H1 (cell line): ENCODE measurements at regions not wholly inside any gene's neighbourhood (a gene's known extent, or its start where the extent isn't known, plus 50 kb on each side); places are given as distances from the start of the nearest gene placed in this dataset.

Experiments
- CBX5 ChIP-seq: fragments of 300-800, 300-1000 bp; sonication (generic); IDR thresholded peaks from 2 replicates; pipeline ENCODE4 v1.7.1; 2016; ENCODE audit warnings: antibody characterized with exemption, low read length, low read depth
- EZH2 ChIP-seq: fragments of 200-600 bp; sonication (generic); IDR thresholded peaks from 2 replicates; pipeline ENCODE4 v1.7.1; 2012; ENCODE audit warnings: low read depth, mild to moderate bottlenecking, moderate library complexity, low read length, inconsistent platforms; ENCODE audit not compliant: severe bottlenecking
- KDM1A ChIP-seq: fragments of 200-600, 300-600 bp; sonication (generic); IDR thresholded peaks from 2 replicates; pipeline ENCODE4 v1.7.1; 2016; ENCODE audit warnings: mild to moderate bottlenecking, low read length, borderline replicate concordance
- MAX ChIP-seq: IDR thresholded peaks from 2 replicates; pipeline ENCODE4 v1.6.1; 2012; ENCODE audit warnings: inconsistent platforms
- POLR2AphosphoS5 ChIP-seq: IDR thresholded peaks from 2 replicates; pipeline ENCODE4 v1.6.1; 2011; ENCODE audit warnings: low read depth, low read length
- SIN3A ChIP-seq, 2 experiments: IDR thresholded peaks in 1 of 2; conservative IDR thresholded peaks in 1 of 2; 2 replicates each; pipeline ENCODE4 v1.6.1; 2011 to 2012; ENCODE audit warnings: low read length in 2 of 2, improper control_type of control experiment in 1 of 2, low read depth in 1 of 2, mild to moderate bottlenecking in 1 of 2

- TF ChIP-seq KDM1A (no peak), POLR2AphosphoS5 (no peak), EZH2 (no peak), MAX (no peak), SIN3A (conservative IDR thresholded peaks at IDR 0.05 in 1 of 2, IDR thresholded peaks at IDR 0.05 in 1 of 2; ENCODE audit: low read depth in 1 of 2, low read length in 2 of 2) (no peak), CBX5 (no peak)
Measured at GRCh38 chrX:140343226-140343868, 161.5 kb downstream of the SOX3 start (continued).
